ENCODE measurements at regions not wholly inside any gene's neighbourhood (a gene's known extent, or its start where the extent isn't known, plus 50 kb on each side); places are given as distances from the start of the nearest gene placed in this dataset.

- H3K4me3 ChIP-seq (ENCODE audit: low read length): no peak overlapping the region
- no peak for DNase-seq (ENCODE audit: low read depth)
- TF ChIP-seq CTCF (conservative IDR thresholded peaks at IDR 0.05; ENCODE audit: low read length): no peak
Observed at GRCh38 chr18:77905449-77906055, 655.9 kb downstream of the GALR1 start.

- no peak for TF ChIP-seq CTCF (conservative IDR thresholded peaks at IDR 0.05; ENCODE audit: low read length)
- no peak for DNase-seq (ENCODE audit: low read depth)
- no peak overlapping the region for H3K4me3 ChIP-seq (ENCODE audit: low read length)
Observed at GRCh38 chr18:77906103-77906892, 656.6 kb downstream of the GALR1 start.

- H3K4me3 ChIP-seq (ENCODE audit: low read length): no peak overlapping the region
- DNase-seq (ENCODE audit: low read depth): no peak
- TF ChIP-seq CTCF (conservative IDR thresholded peaks at IDR 0.05; ENCODE audit: low read length): no peak
Observed at GRCh38 chr18:77910347-77910746, 660.7 kb downstream of the GALR1 start.

DNA sequence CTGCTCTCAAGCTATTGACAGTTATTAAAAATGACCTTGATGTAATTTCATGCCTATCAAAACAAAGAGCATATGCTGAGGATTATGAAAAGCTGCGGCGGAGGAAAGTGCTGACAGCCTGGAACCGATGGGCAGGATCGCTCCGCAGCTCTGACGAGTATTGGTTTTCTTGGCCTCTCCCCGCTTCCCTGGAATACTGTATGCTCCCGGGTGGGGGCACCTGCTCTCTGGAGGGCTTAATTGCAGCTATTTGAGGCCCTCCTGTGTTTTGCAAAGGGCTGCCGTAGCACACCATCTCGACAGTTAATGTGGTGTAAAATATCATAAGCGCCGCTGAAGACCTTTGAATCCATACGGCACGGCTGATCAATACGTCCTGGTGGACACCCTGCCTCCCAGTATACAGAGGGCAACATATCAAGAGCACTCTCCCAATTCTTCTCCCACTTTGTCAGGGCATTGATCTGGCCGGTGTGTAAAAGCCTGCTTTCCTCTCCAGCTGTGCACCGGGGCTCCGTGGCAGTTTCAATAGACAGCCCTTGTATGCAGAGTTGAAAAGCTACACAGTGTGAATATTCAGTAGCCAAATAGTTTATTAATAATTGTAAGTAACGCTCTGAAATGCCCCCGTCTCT, 662.4 kb downstream of the GALR1 start:
- TF ChIP-seq CTCF (conservative IDR thresholded peaks at IDR 0.05; ENCODE audit: low read length): no peak
- no peak for DNase-seq (ENCODE audit: low read depth)
- no peak overlapping the region for H3K4me3 ChIP-seq (ENCODE audit: low read length)

- H3K4me3 ChIP-seq (ENCODE audit: low read length): no peak overlapping the region
- no peak for TF ChIP-seq CTCF (conservative IDR thresholded peaks at IDR 0.05; ENCODE audit: low read length)
- no peak for DNase-seq (ENCODE audit: low read depth)
Observed at GRCh38 chr18:77918730-77919129, 669.1 kb downstream of the GALR1 start.

DNA sequence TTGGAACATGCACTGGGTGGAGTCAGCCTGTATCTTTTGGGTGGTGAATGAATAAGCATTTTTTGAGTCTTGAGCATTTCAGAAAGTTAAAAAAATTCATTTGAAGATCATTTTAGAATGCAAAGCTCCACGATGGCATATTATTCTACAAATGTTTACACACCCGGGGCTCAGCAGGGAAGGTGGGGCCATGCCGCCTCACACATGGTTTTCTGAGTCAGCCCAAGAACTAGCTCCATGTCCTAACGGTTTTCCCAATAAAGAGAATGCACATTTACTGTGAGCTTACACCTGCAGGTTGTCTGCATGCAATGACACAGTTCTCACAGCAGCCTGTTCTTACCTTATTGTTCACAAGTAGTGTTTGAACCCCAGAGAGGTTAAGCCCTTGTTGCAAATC, 670.3 kb downstream of the GALR1 start:
- TF ChIP-seq CTCF (conservative IDR thresholded peaks at IDR 0.05; ENCODE audit: low read length): no peak
- no peak for DNase-seq (ENCODE audit: low read depth)
- H3K4me3 ChIP-seq (ENCODE audit: low read length): no peak overlapping the region

GRCh38 chr18:77935342-77935741, 685.7 kb downstream of the GALR1 start:
- no peak for DNase-seq (ENCODE audit: low read depth)
- no peak for TF ChIP-seq CTCF (conservative IDR thresholded peaks at IDR 0.05; ENCODE audit: low read length)
- no peak overlapping the region for H3K4me3 ChIP-seq (ENCODE audit: low read length)

All from AG10803 (cell line).